Activated T-cell treated with anti-CD3 and anti-CD28 coated beads for 4 hours (primary cell): ENCODE measurements at regions not wholly inside any gene's neighbourhood (a gene's known extent, or its start where the extent isn't known, plus 50 kb on each side); places are given as distances from the start of the nearest gene placed in this dataset.
"Not testable (repeated sequence)": the region's sequence is repeated elsewhere in the genome, so short reads cannot be mapped to it uniquely, and the experiment has no call there.

Experiments used
- DNase-seq: peaks from one replicate; pipeline ENCODE4 v3.0.0-alpha.2; 2020

DNA sequence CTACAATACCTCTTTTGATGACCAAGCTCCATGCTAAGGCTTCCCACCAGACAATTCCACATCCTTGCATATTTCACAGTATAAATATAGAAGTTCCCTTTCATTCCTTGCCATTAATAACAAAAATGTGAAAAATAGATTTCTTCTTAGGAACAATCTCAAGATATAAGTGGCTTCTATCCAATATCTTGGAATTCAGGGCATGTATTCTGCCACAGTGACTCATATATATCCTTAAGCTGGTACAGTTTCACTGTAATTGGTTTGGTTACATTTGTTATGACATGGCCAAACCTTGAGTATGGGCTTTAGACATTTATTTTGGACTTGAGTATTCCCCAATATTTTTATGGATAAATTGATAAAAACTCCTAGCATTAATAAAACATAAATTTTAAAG lies 181.7 kb upstream of the DDX53 start:
- DNase-seq: no peak

DNA sequence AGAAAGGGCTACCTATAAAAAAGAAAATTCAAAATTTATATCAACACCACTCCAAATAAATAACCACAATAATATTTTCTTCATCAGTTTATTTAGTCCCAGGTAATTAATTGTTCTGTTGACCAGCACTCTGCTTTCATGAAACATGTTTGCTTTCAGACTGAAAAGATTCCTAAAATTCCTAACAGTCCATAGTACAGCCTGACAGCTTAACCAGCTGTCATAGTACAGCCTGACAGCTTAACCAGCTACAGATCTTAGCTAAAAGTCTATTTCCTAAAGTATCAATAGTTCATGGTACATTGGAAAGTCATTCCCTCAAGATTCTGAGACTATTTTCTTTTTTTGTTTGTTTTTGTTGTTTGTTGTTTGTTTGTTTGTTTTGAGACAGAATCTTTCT lies 144.1 kb upstream of the DDX53 start:
- no peak for DNase-seq

DNA sequence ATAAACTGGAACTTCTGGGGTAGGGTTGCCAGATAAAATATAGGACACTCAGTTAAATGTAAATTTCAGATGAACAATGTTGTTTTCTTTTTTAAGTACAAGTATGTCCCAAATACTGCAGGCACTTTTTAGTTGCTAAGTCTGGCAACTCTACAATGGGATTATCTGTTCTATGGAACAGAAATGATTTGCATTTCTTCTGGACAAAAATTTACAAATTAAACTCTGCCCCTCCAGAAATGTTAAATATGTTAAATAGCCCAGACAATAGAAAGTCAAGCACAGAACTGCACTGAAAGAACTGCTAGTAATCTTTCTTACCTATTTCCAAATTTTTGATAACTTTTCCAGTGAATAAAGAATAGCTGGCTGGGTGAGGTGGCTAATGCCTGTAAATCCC lies 140.1 kb upstream of the DDX53 start:
- no peak for DNase-seq

DNA sequence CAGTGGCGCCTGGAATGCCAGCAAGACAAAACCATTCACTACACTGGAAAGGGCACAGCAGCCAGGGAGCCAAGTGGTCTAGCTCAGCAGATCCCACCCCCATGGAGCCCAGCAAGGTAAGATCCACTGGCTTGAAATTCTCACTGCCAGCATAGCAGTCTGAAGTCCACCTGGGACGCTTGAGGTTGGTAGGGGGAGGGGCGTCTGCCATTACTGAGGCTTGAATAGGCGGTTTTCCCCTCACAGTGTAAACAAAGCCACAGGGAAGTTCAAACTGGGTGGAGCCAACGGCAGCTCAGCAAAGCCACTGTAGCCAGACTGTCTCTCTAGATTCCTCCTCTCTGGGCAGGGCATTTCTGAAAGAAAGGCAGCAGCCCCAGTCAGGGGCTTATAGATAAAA lies 133.0 kb upstream of the DDX53 start:
- DNase-seq: not testable (repeated sequence)

DNA sequence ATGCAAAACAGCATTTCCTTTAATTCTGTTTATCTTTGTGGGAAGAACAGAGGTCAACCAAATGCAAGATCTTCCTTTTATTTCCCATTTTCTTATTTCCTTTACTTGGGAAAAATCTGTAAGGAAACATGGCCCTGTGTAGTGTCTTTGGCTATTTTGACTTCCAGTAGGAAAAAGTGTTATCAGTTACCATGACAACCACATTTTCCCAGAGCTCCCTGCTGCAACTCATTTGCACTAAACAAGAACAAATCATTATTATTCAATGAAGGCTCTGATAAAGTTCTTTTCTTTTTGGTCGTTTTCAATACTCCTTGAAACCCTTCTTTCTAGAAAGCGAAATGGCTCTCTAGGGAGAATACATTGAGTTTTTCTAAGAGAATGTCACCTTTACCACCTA lies 117.2 kb upstream of the DDX53 start:
- DNase-seq: no peak

DNA sequence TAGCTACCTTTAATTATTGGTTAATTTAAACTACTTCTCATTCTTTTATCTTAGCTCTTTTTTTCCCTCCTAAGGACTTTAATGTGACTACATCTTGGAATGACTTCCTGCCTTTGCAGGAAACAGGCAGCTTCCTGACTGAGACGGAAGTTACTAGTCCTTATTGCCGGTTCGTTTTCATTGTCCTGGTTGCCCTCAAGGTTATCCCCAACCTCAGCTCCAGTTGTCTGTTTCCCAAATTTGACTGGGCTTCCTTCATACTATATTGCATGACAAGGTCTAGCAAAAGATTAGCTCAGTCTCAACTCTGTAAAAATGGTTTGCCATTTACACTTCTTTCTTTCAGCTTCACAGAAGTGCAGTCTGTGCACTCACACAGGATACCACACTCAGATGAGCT lies 109.9 kb upstream of the DDX53 start:
- no peak for DNase-seq

DNA sequence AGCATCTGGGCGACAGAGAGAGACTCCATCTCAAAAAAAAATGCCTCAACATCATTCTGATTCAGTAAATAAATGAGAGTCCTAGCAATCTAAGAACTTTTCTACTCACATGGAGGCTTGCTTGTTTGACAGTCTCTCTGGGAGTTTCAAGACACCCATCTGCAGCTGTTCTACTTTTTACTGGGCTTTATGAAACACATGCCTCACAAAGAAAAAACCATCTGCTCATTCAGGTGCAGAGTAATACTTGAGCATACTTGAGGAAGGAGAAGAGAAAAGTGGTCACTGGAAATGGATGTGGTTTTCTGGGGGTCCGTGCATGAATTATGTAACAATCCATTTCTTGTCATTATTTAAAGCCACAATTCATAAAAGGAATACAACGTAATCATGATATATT lies 87.1 kb upstream of the DDX53 start:
- DNase-seq: no peak

DNA sequence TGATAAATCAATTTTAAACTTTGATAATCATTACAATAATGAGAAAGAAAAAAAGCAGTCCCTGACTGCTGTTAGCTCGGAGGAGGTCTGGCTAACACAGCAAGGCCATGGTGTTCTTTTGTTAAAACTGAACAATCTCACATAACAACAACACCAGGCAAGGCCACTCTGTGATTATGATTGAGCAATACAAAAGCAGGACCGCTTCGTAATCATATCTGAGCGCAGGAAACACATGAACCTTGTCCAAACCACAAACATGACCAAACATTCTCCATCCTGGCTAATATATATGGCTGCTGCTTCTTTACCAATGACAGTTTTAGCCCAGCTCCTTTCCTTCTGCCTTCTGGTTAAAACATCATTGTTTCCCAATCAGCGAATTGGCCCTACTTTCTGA lies 76.8 kb upstream of the DDX53 start:
- DNase-seq: no peak

DNA sequence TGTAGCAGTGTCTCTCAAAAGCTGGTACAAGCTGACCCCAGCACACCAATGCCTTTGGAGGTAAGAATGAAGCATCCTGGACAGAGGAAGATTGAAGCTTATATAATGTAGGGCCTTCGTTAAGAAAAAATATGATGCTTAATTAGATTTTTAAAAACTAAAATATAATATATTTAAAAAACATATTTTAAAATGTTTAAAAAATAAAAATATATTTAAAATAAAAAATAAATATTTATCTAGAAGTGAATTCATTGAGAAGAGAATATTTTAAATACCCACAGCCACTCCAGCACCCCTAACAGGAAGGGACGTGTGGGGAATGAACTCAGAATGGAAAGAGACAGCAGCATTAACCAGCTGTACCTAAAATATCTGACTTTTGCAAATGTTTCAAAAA lies 65.1 kb upstream of the DDX53 start:
- no peak for DNase-seq

DNA sequence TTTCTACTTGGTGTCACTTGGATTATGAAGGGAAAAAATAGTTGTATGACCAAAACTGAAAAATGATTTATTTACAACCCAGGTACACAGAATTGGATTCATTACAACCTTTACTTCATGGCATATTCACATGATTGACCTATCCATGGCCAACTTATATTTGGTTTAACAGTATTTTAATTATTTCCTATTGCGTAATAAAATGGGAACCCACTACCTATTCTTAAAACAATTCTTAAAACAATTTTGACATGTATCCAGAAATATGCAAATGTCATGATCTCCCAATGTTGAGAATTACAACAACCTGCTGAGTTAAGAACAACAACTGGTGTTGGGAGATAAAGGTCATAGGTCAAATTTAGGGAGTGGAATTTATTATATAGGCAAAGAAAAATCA lies 54.8 kb upstream of the DDX53 start:
- no peak for DNase-seq
